ENCODE measurements at regions not wholly inside any gene's neighbourhood (a gene's known extent, or its start where the extent isn't known, plus 50 kb on each side); places are given as distances from the start of the nearest gene placed in this dataset.
"Not testable (repeated sequence)": the region's sequence is repeated elsewhere in the genome, so short reads cannot be mapped to it uniquely, and the experiment has no call there.

- Histone ChIP-seq H3K9me3 (ENCODE audit: control insufficient read depth in 2 of 2, low read length in 2 of 2) (peaks cover 0 to 2% of the 10 kb centered on the region in 2 donors), H3K9ac (ENCODE audit: low read depth in 1 of 2, low read length in 2 of 2) (no peak overlapping the region), H3K27me3 (ENCODE audit: control insufficient read depth in 2 of 2, insufficient read depth in 2 of 2, low read length in 2 of 2) (no peaks in the 10 kb centered on the region), H3K27ac (ENCODE audit: low read depth in 2 of 2, low read length in 2 of 2) (no peak overlapping the region), H3K4me1 (ENCODE audit: control insufficient read depth in 2 of 2, insufficient read depth in 2 of 2, low read length in 2 of 2) (no peaks in the 10 kb centered on the region), H3K36me3 (ENCODE audit: control insufficient read depth in 2 of 2, insufficient read depth in 2 of 2, low read length in 2 of 2) (no peaks in the 10 kb centered on the region), H3K4me3 (ENCODE audit: low read length in 2 of 2) (no peak overlapping the region)
These were observed 1013.9 kb downstream of the EPHA3 start for GRCh38 chr3:90121326-90121725.

GRCh38 chr3:90128391-90128790 is 1021.0 kb downstream of the EPHA3 start:
- peaks cover 0 to 3% of the 10 kb centered on the region in 2 donors for H3K4me1 ChIP-seq (ENCODE audit: control insufficient read depth in 2 of 2, insufficient read depth in 2 of 2, low read length in 2 of 2)
- no peaks in the 10 kb centered on the region for H3K27me3 ChIP-seq (ENCODE audit: control insufficient read depth in 2 of 2, insufficient read depth in 2 of 2, low read length in 2 of 2)
- no peak overlapping the region for H3K27ac ChIP-seq (ENCODE audit: low read depth in 2 of 2, low read length in 2 of 2)
- no peaks in the 10 kb centered on the region for H3K9me3 ChIP-seq (ENCODE audit: control insufficient read depth in 2 of 2, low read length in 2 of 2)
- no peak overlapping the region for H3K9ac ChIP-seq (ENCODE audit: low read depth in 1 of 2, low read length in 2 of 2)
- H3K36me3 ChIP-seq (ENCODE audit: control insufficient read depth in 2 of 2, insufficient read depth in 2 of 2, low read length in 2 of 2): no peaks in the 10 kb centered on the region
- H3K4me3 ChIP-seq (ENCODE audit: low read length in 2 of 2): no peak overlapping the region

- Histone ChIP-seq H3K9ac (ENCODE audit: low read depth in 1 of 2, low read length in 2 of 2) (no peak overlapping the region), H3K27me3 (ENCODE audit: control insufficient read depth in 2 of 2, insufficient read depth in 2 of 2, low read length in 2 of 2) (no peaks in the 10 kb centered on the region), H3K9me3 (ENCODE audit: control insufficient read depth in 2 of 2, low read length in 2 of 2) (no peaks in the 10 kb centered on the region), H3K27ac (ENCODE audit: low read depth in 2 of 2, low read length in 2 of 2) (no peak overlapping the region), H3K4me3 (ENCODE audit: low read length in 2 of 2) (no peak overlapping the region), H3K4me1 (ENCODE audit: control insufficient read depth in 2 of 2, insufficient read depth in 2 of 2, low read length in 2 of 2) (peaks cover 0 to 3% of the 10 kb centered on the region in 2 donors), H3K36me3 (ENCODE audit: control insufficient read depth in 2 of 2, insufficient read depth in 2 of 2, low read length in 2 of 2) (no peaks in the 10 kb centered on the region)
These were observed 1022.3 kb downstream of the EPHA3 start for GRCh38 chr3:90129730-90130129.

- no peak overlapping the region for H3K4me3 ChIP-seq (ENCODE audit: low read length in 2 of 2)
- H3K27me3 ChIP-seq (ENCODE audit: control insufficient read depth in 2 of 2, insufficient read depth in 2 of 2, low read length in 2 of 2): no peaks in the 10 kb centered on the region
- no peak overlapping the region for H3K27ac ChIP-seq (ENCODE audit: low read depth in 2 of 2, low read length in 2 of 2)
- H3K9me3 ChIP-seq (ENCODE audit: control insufficient read depth in 2 of 2, low read length in 2 of 2): no peaks in the 10 kb centered on the region
- no peak overlapping the region for H3K9ac ChIP-seq (ENCODE audit: low read depth in 1 of 2, low read length in 2 of 2)
- peaks cover 2 to 3% of the 10 kb centered on the region in 2 donors for H3K4me1 ChIP-seq (ENCODE audit: control insufficient read depth in 2 of 2, insufficient read depth in 2 of 2, low read length in 2 of 2)
- no peaks in the 10 kb centered on the region for H3K36me3 ChIP-seq (ENCODE audit: control insufficient read depth in 2 of 2, insufficient read depth in 2 of 2, low read length in 2 of 2)
These were observed 1024.8 kb downstream of the EPHA3 start for GRCh38 chr3:90132197-90132596.

GRCh38 chr3:90134090-90134489 is 1026.7 kb downstream of the EPHA3 start:
- no peak overlapping the region for H3K9ac ChIP-seq (ENCODE audit: low read depth in 1 of 2, low read length in 2 of 2)

GRCh38 chr3:90136456-90137191 is 1029.2 kb downstream of the EPHA3 start:
- Histone ChIP-seq H3K27me3 (ENCODE audit: control insufficient read depth in 2 of 2, insufficient read depth in 2 of 2, low read length in 2 of 2) (no peaks in the 10 kb centered on the region), H3K9ac (ENCODE audit: low read depth in 1 of 2, low read length in 2 of 2) (no peak overlapping the region), H3K4me3 (ENCODE audit: low read length in 2 of 2) (no peak overlapping the region), H3K36me3 (ENCODE audit: control insufficient read depth in 2 of 2, insufficient read depth in 2 of 2, low read length in 2 of 2) (no peaks in the 10 kb centered on the region), H3K4me1 (ENCODE audit: control insufficient read depth in 2 of 2, insufficient read depth in 2 of 2, low read length in 2 of 2) (peaks cover 2 to 3% of the 10 kb centered on the region in 2 donors), H3K27ac (ENCODE audit: low read depth in 2 of 2, low read length in 2 of 2) (peak overlapping the region; percentile 7 to 13), H3K9me3 (ENCODE audit: control insufficient read depth in 2 of 2, low read length in 2 of 2) (no peaks in the 10 kb centered on the region)

More at GRCh38 chr3:90134090-90134489, 1026.7 kb downstream of the EPHA3 start:
- peaks cover 2 to 5% of the 10 kb centered on the region in 2 donors for H3K4me1 ChIP-seq (ENCODE audit: control insufficient read depth in 2 of 2, insufficient read depth in 2 of 2, low read length in 2 of 2)
- H3K27ac ChIP-seq (ENCODE audit: low read depth in 2 of 2, low read length in 2 of 2): no peak overlapping the region
- no peaks in the 10 kb centered on the region for H3K36me3 ChIP-seq (ENCODE audit: control insufficient read depth in 2 of 2, insufficient read depth in 2 of 2, low read length in 2 of 2)
- H3K27me3 ChIP-seq (ENCODE audit: control insufficient read depth in 2 of 2, insufficient read depth in 2 of 2, low read length in 2 of 2): no peaks in the 10 kb centered on the region
- H3K9me3 ChIP-seq (ENCODE audit: control insufficient read depth in 2 of 2, low read length in 2 of 2): no peaks in the 10 kb centered on the region
- no peak overlapping the region for H3K4me3 ChIP-seq (ENCODE audit: low read length in 2 of 2)

- Histone ChIP-seq H3K36me3 (ENCODE audit: control insufficient read depth in 2 of 2, insufficient read depth in 2 of 2, low read length in 2 of 2) (no peaks in the 10 kb centered on the region), H3K9me3 (ENCODE audit: control insufficient read depth in 2 of 2, low read length in 2 of 2) (no peaks in the 10 kb centered on the region), H3K27me3 (ENCODE audit: control insufficient read depth in 2 of 2, insufficient read depth in 2 of 2, low read length in 2 of 2) (no peaks in the 10 kb centered on the region), H3K9ac (ENCODE audit: low read depth in 1 of 2, low read length in 2 of 2) (no peak overlapping the region), H3K27ac (ENCODE audit: low read depth in 2 of 2, low read length in 2 of 2) (no peak overlapping the region), H3K4me1 (ENCODE audit: control insufficient read depth in 2 of 2, insufficient read depth in 2 of 2, low read length in 2 of 2) (no peaks in the 10 kb centered on the region), H3K4me3 (ENCODE audit: low read length in 2 of 2) (no peak overlapping the region)
These were observed 1037.9 kb downstream of the EPHA3 start for GRCh38 chr3:90145094-90145860.

- H3K27me3 ChIP-seq (ENCODE audit: control insufficient read depth in 2 of 2, insufficient read depth in 2 of 2, low read length in 2 of 2): no peaks in the 10 kb centered on the region
- H3K9ac ChIP-seq (ENCODE audit: low read depth in 1 of 2, low read length in 2 of 2): no peak overlapping the region
- no peaks in the 10 kb centered on the region for H3K36me3 ChIP-seq (ENCODE audit: control insufficient read depth in 2 of 2, insufficient read depth in 2 of 2, low read length in 2 of 2)
- H3K9me3 ChIP-seq (ENCODE audit: control insufficient read depth in 2 of 2, low read length in 2 of 2): no peaks in the 10 kb centered on the region
- H3K27ac ChIP-seq (ENCODE audit: low read depth in 2 of 2, low read length in 2 of 2): no peak overlapping the region
- H3K4me3 ChIP-seq (ENCODE audit: low read length in 2 of 2): no peak overlapping the region
- H3K4me1 ChIP-seq (ENCODE audit: control insufficient read depth in 2 of 2, insufficient read depth in 2 of 2, low read length in 2 of 2): no peaks in the 10 kb centered on the region
These were observed 1072.7 kb downstream of the EPHA3 start for GRCh38 chr3:90180096-90180495.

- H3K4me1 ChIP-seq (ENCODE audit: control insufficient read depth in 2 of 2, insufficient read depth in 2 of 2, low read length in 2 of 2): no peaks in the 10 kb centered on the region
- no peak overlapping the region for H3K4me3 ChIP-seq (ENCODE audit: low read length in 2 of 2)
- H3K9me3 ChIP-seq (ENCODE audit: control insufficient read depth in 2 of 2, low read length in 2 of 2): no peaks in the 10 kb centered on the region
- H3K9ac ChIP-seq (ENCODE audit: low read depth in 1 of 2, low read length in 2 of 2): no peak overlapping the region
- H3K36me3 ChIP-seq (ENCODE audit: control insufficient read depth in 2 of 2, insufficient read depth in 2 of 2, low read length in 2 of 2): no peaks in the 10 kb centered on the region
- H3K27me3 ChIP-seq (ENCODE audit: control insufficient read depth in 2 of 2, insufficient read depth in 2 of 2, low read length in 2 of 2): no peaks in the 10 kb centered on the region
- no peak overlapping the region for H3K27ac ChIP-seq (ENCODE audit: low read depth in 2 of 2, low read length in 2 of 2)
These were observed 1073.1 kb downstream of the EPHA3 start for GRCh38 chr3:90180543-90180942.

GRCh38 chr3:90182291-90182976 is 1075.0 kb downstream of the EPHA3 start:
- peak overlapping the region in 1 of 2 donors; percentile 41 for H3K4me3 ChIP-seq (ENCODE audit: low read length in 2 of 2)
- not testable (repeated sequence) for H3K9me3 ChIP-seq (ENCODE audit: control insufficient read depth in 2 of 2, low read length in 2 of 2); H3K9ac ChIP-seq (ENCODE audit: low read depth in 1 of 2, low read length in 2 of 2); H3K36me3 ChIP-seq (ENCODE audit: control insufficient read depth in 2 of 2, insufficient read depth in 2 of 2, low read length in 2 of 2); H3K27me3 ChIP-seq (ENCODE audit: control insufficient read depth in 2 of 2, insufficient read depth in 2 of 2, low read length in 2 of 2); H3K4me1 ChIP-seq (ENCODE audit: control insufficient read depth in 2 of 2, insufficient read depth in 2 of 2, low read length in 2 of 2); H3K27ac ChIP-seq (ENCODE audit: low read depth in 2 of 2, low read length in 2 of 2)
